ENCODE measurements at regions not wholly inside any gene's neighbourhood (a gene's known extent, or its start where the extent isn't known, plus 50 kb on each side); places are given as distances from the start of the nearest gene placed in this dataset.

- TF ChIP-seq CHD7 (IDR thresholded peaks at IDR 0.05; ENCODE audit: insufficient replicate concordance, low read length) (no peak), RBBP5 (IDR thresholded peaks at IDR 0.05; ENCODE audit: borderline replicate concordance, low read depth, low read length) (no peak), SAP30 (IDR thresholded peaks at IDR 0.05; ENCODE audit: insufficient read depth, insufficient replicate concordance, low read length) (no peak), FOSL1 (IDR thresholded peaks at IDR 0.05; ENCODE audit: insufficient read depth, low read depth, low read length) (no peak), CREB1 (IDR thresholded peaks at IDR 0.05) (no peak), SIRT6 (IDR thresholded peaks at IDR 0.05; ENCODE audit: low read length) (no peak), SP4 (IDR thresholded peaks at IDR 0.05; ENCODE audit: low read length) (no peak), EZH2 (IDR thresholded peaks at IDR 0.05; ENCODE audit: low read depth, low read length, severe bottlenecking) (no peak), POLR2A (IDR thresholded peaks at IDR 0.05; ENCODE audit: control extremely low read depth in 1 of 2, low read depth in 2 of 2, low read length in 2 of 2) (no peak), RXRA (IDR thresholded peaks at IDR 0.05; ENCODE audit: insufficient read depth, low read depth, low read length) (no peak), GABPA (IDR thresholded peaks at IDR 0.05; ENCODE audit: borderline replicate concordance, insufficient read depth, low read length) (no peak)
- TF ChIP-seq, protein P1, sequence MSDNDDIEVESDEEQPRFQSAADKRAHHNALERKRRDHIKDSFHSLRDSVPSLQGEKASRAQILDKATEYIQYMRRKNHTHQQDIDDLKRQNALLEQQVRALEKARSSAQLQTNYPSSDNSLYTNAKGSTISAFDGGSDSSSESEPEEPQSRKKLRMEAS (IDR thresholded peaks at IDR 0.05): no peak
Observed at GRCh38 chr11:69380921-69381581, 87.1 kb downstream of the MYEOV start (continued).

Measured in H1 (cell line).